SK-N-SH treated with all-trans-retinoic acid at 6 μM for 48 hours (cell line): ENCODE measurements at regions not wholly inside any gene's neighbourhood (a gene's known extent, or its start where the extent isn't known, plus 50 kb on each side); places are given as distances from the start of the nearest gene placed in this dataset.

Experiments
- ATAC-seq: fragments of 200-7000 bp; cut with Tn5 transposase; 3 replicates; pipeline ENCODE4 v1.9.1; 2020; ENCODE audit warnings: mild to moderate bottlenecking, moderate library complexity
- ARNTL ChIP-seq: fragments of 450-650 bp; formaldehyde crosslinking; IDR thresholded peaks from 2 replicates; pipeline ENCODE4 v1.5.0; 2020; ENCODE audit warnings: low read depth, mild to moderate bottlenecking, moderate library complexity, borderline replicate concordance
- BACH2 ChIP-seq: fragments of 250-450 bp; sonication (Bioruptor Pico); IDR thresholded peaks from 2 replicates; pipeline ENCODE4 v1.9.0; 2021; ENCODE audit warnings: mild to moderate bottlenecking, borderline replicate concordance
- CSDC2 ChIP-seq: fragments of 250-450 bp; sonication (Bioruptor Pico); IDR thresholded peaks from 2 replicates; pipeline ENCODE4 v1.5.0; 2020; ENCODE audit warnings: mild to moderate bottlenecking, moderate library complexity
- ESRRG ChIP-seq: fragments of 250-450 bp; sonication (Bioruptor Pico); IDR thresholded peaks from 2 replicates; pipeline ENCODE4 v1.6.1; 2021; ENCODE audit warnings: mild to moderate bottlenecking
- GLIS3 ChIP-seq: fragments of 250-450 bp; sonication (Bioruptor Pico); IDR thresholded peaks from 2 replicates; pipeline ENCODE4 v1.5.0; 2020; ENCODE audit warnings: mild to moderate bottlenecking, moderate library complexity
- ISL1 ChIP-seq: fragments of 250-450 bp; sonication (Bioruptor Pico); IDR thresholded peaks from 2 replicates; pipeline ENCODE4 v2.1.2; 2022; ENCODE audit warnings: mild to moderate bottlenecking, moderate library complexity
- OSR1 ChIP-seq: fragments of 250-450 bp; sonication (Bioruptor Pico); IDR thresholded peaks from 2 replicates; pipeline ENCODE4 v1.8.0; 2022; ENCODE audit warnings: moderate library complexity, mild to moderate bottlenecking, inconsistent platforms
- POU6F1 ChIP-seq: fragments of 250-450 bp; sonication (Bioruptor Pico); IDR thresholded peaks from 2 replicates; pipeline ENCODE4 v1.8.0; 2021; ENCODE audit warnings: low read depth, mild to moderate bottlenecking, moderate library complexity, borderline replicate concordance
- PPARA ChIP-seq: fragments of 250-450 bp; sonication (Bioruptor Pico); IDR thresholded peaks from 2 replicates; pipeline ENCODE4 v1.5.0; 2020; ENCODE audit warnings: mild to moderate bottlenecking, borderline replicate concordance
- RARB ChIP-seq: fragments of 250-450 bp; sonication (Bioruptor Pico); IDR thresholded peaks from 2 replicates; pipeline ENCODE4 v1.8.0; 2021; ENCODE audit warnings: mild to moderate bottlenecking, moderate library complexity
- SNAI2 ChIP-seq: fragments of 250-450 bp; sonication (Bioruptor Pico); IDR thresholded peaks from 2 replicates; pipeline ENCODE4 v1.5.0; 2020; ENCODE audit warnings: mild to moderate bottlenecking, moderate library complexity
- TCF4 ChIP-seq: fragments of 250-450 bp; sonication (Bioruptor Pico); IDR thresholded peaks from 2 replicates; pipeline ENCODE4 v1.8.0; 2021; ENCODE audit warnings: mild to moderate bottlenecking, moderate library complexity, borderline replicate concordance
- TOX ChIP-seq: fragments of 250-450 bp; sonication (Bioruptor Pico); IDR thresholded peaks from 2 replicates; pipeline ENCODE4 v1.8.0; 2021; ENCODE audit warnings: mild to moderate bottlenecking, moderate library complexity, borderline replicate concordance
- ZC3H10 ChIP-seq: fragments of 250-450 bp; sonication (Bioruptor Pico); IDR thresholded peaks from 2 replicates; pipeline ENCODE4 v1.5.1; 2021; ENCODE audit warnings: mild to moderate bottlenecking, moderate library complexity
- ZFP3 ChIP-seq: fragments of 250-450 bp; sonication (Bioruptor Pico); IDR thresholded peaks from 2 replicates; pipeline ENCODE4 v1.5.0; 2020; ENCODE audit warnings: mild to moderate bottlenecking, moderate library complexity
- ZFP30 ChIP-seq: fragments of 450-650 bp; formaldehyde crosslinking; IDR thresholded peaks from 2 replicates; pipeline ENCODE4 v1.5.0; 2022; ENCODE audit warnings: mild to moderate bottlenecking, moderate library complexity
- ZNF565 ChIP-seq: fragments of 450-650 bp; formaldehyde crosslinking; conservative IDR thresholded peaks from 2 replicates; pipeline ENCODE4 v1.5.0; 2020; ENCODE audit warnings: low read depth, mild to moderate bottlenecking, moderate library complexity
- ZNF70 ChIP-seq: fragments of 450-650 bp; formaldehyde crosslinking; IDR thresholded peaks from 2 replicates; pipeline ENCODE4 v1.5.0; 2020; ENCODE audit warnings: mild to moderate bottlenecking, moderate library complexity
- ZNF8 ChIP-seq: fragments of 450-650 bp; formaldehyde crosslinking; IDR thresholded peaks from 2 replicates; pipeline ENCODE4 v1.5.0; 2020; ENCODE audit warnings: mild to moderate bottlenecking, moderate library complexity
- TF ChIP-seq, protein P1 (sequence below): fragments of 250-450 bp; sonication (Bioruptor Pico); IDR thresholded peaks from 2 replicates; pipeline ENCODE4 v1.5.0; 2020; ENCODE audit warnings: mild to moderate bottlenecking, moderate library complexity
- TF ChIP-seq, protein P2 (sequence below): fragments of 250-450 bp; sonication (Bioruptor Pico); IDR thresholded peaks from 2 replicates; pipeline ENCODE4 v1.5.1; 2021; ENCODE audit warnings: mild to moderate bottlenecking, moderate library complexity
- TF ChIP-seq, protein P3 (sequence below): fragments of 250-450 bp; sonication (Bioruptor Pico); IDR thresholded peaks from 2 replicates; pipeline ENCODE4 v1.5.1; 2020; ENCODE audit warnings: low read depth, mild to moderate bottlenecking, moderate library complexity
- TF ChIP-seq, protein P4 (sequence below): fragments of 250-450 bp; sonication (Bioruptor Pico); IDR thresholded peaks from 2 replicates; pipeline ENCODE4 v1.8.0; 2020; ENCODE audit warnings: mild to moderate bottlenecking, moderate library complexity, borderline replicate concordance

DNA sequence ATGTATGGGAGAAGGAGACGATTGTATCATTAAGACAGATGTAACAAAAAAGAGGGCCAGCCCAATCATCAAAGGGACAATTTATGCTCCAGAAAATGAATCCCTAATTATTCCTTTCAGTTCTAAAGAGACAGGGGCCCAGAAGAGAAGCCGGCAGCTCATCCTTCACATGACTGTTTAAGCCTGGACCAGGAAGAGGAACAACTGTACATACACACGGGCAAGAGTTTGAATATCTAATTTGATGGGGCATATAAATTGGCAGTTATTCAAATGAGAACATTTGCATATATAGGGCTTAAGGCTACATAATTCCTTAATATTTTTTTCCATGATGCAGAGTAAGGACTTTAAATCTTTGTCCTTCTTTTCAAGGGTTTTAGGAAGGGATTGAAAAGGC, 232.3 kb downstream of the TLE3 start:
- TF ChIP-seq, protein P1, sequence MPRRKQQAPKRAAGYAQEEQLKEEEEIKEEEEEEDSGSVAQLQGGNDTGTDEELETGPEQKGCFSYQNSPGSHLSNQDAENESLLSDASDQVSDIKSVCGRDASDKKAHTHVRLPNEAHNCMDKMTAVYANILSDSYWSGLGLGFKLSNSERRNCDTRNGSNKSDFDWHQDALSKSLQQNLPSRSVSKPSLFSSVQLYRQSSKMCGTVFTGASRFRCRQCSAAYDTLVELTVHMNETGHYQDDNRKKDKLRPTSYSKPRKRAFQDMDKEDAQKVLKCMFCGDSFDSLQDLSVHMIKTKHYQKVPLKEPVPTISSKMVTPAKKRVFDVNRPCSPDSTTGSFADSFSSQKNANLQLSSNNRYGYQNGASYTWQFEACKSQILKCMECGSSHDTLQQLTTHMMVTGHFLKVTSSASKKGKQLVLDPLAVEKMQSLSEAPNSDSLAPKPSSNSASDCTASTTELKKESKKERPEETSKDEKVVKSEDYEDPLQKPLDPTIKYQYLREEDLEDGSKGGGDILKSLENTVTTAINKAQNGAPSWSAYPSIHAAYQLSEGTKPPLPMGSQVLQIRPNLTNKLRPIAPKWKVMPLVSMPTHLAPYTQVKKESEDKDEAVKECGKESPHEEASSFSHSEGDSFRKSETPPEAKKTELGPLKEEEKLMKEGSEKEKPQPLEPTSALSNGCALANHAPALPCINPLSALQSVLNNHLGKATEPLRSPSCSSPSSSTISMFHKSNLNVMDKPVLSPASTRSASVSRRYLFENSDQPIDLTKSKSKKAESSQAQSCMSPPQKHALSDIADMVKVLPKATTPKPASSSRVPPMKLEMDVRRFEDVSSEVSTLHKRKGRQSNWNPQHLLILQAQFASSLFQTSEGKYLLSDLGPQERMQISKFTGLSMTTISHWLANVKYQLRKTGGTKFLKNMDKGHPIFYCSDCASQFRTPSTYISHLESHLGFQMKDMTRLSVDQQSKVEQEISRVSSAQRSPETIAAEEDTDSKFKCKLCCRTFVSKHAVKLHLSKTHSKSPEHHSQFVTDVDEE (CRISPR knock-in tag): no peak
- TF ChIP-seq, protein P2, sequence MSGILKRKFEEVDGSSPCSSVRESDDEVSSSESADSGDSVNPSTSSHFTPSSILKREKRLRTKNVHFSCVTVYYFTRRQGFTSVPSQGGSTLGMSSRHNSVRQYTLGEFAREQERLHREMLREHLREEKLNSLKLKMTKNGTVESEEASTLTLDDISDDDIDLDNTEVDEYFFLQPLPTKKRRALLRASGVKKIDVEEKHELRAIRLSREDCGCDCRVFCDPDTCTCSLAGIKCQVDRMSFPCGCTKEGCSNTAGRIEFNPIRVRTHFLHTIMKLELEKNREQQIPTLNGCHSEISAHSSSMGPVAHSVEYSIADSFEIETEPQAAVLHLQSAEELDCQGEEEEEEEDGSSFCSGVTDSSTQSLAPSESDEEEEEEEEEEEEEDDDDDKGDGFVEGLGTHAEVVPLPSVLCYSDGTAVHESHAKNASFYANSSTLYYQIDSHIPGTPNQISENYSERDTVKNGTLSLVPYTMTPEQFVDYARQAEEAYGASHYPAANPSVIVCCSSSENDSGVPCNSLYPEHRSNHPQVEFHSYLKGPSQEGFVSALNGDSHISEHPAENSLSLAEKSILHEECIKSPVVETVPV (CRISPR knock-in tag): no peak
- TF ChIP-seq ZNF565: no peak
- TF ChIP-seq, protein P3, sequence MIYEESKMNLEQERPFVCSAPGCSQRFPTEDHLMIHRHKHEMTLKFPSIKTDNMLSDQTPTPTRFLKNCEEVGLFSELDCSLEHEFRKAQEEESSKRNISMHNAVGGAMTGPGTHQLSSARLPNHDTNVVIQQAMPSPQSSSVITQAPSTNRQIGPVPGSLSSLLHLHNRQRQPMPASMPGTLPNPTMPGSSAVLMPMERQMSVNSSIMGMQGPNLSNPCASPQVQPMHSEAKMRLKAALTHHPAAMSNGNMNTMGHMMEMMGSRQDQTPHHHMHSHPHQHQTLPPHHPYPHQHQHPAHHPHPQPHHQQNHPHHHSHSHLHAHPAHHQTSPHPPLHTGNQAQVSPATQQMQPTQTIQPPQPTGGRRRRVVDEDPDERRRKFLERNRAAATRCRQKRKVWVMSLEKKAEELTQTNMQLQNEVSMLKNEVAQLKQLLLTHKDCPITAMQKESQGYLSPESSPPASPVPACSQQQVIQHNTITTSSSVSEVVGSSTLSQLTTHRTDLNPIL: no peak
- no peak for TF ChIP-seq ESRRG (CRISPR knock-in tag)
- TF ChIP-seq ZC3H10 (CRISPR knock-in tag): no peak
- TF ChIP-seq OSR1 (CRISPR knock-in tag): no peak
- no peak for TF ChIP-seq ARNTL
- TF ChIP-seq ZFP3 (CRISPR knock-in tag): no peak
- TF ChIP-seq RARB: no peak
- TF ChIP-seq POU6F1 (CRISPR knock-in tag): no peak
- no peak for TF ChIP-seq ISL1 (CRISPR knock-in tag)
- no peak for TF ChIP-seq ZNF70
- TF ChIP-seq, protein P4, sequence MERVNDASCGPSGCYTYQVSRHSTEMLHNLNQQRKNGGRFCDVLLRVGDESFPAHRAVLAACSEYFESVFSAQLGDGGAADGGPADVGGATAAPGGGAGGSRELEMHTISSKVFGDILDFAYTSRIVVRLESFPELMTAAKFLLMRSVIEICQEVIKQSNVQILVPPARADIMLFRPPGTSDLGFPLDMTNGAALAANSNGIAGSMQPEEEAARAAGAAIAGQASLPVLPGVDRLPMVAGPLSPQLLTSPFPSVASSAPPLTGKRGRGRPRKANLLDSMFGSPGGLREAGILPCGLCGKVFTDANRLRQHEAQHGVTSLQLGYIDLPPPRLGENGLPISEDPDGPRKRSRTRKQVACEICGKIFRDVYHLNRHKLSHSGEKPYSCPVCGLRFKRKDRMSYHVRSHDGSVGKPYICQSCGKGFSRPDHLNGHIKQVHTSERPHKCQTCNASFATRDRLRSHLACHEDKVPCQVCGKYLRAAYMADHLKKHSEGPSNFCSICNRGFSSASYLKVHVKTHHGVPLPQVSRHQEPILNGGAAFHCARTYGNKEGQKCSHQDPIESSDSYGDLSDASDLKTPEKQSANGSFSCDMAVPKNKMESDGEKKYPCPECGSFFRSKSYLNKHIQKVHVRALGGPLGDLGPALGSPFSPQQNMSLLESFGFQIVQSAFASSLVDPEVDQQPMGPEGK (CRISPR knock-in tag): no peak
- TF ChIP-seq PPARA (CRISPR knock-in tag): no peak
- TF ChIP-seq GLIS3 (CRISPR knock-in tag): no peak
- no peak for TF ChIP-seq SNAI2
- no peak for TF ChIP-seq TCF4
- TF ChIP-seq ZNF8 (CRISPR knock-in tag): no peak
- no peak for TF ChIP-seq CSDC2
- ATAC-seq: no peak

- no peak for ATAC-seq
- TF ChIP-seq BACH2: no peak
- no peak for TF ChIP-seq ZFP3 (CRISPR knock-in tag)
- no peak for TF ChIP-seq ESRRG (CRISPR knock-in tag)
- TF ChIP-seq, protein P3: no peak
- TF ChIP-seq ZNF8 (CRISPR knock-in tag): no peak
- TF ChIP-seq POU6F1 (CRISPR knock-in tag): no peak
- TF ChIP-seq ZFP30 (CRISPR knock-in tag): no peak
- TF ChIP-seq ISL1 (CRISPR knock-in tag): no peak
- no peak for TF ChIP-seq ZC3H10 (CRISPR knock-in tag)
- TF ChIP-seq ARNTL: no peak
- TF ChIP-seq, protein P4 (CRISPR knock-in tag): no peak
- no peak for TF ChIP-seq TOX
- TF ChIP-seq, protein P2 (CRISPR knock-in tag): no peak
- TF ChIP-seq ZNF565: no peak
- TF ChIP-seq CSDC2: no peak
- TF ChIP-seq, all 23 proteins: peak for 0
Observed at GRCh38 chr15:69868756-69869155, 229.0 kb downstream of the TLE3 start.
